B cell (primary cell): ENCODE measurements at regions not wholly inside any gene's neighbourhood (a gene's known extent, or its start where the extent isn't known, plus 50 kb on each side); places are given as distances from the start of the nearest gene placed in this dataset.

Experiments
- ATAC-seq: fragments of 200-7000 bp; cut with Tn5 transposase; one replicate; pipeline ENCODE4 v1.10.0; 2021; ENCODE audit warnings: low read depth, mild to moderate bottlenecking, moderate number of reproducible peaks, moderate library complexity
- CTCF ChIA-PET: fragments of 350-600 bp; sonication (Branson Sonifier 250); formaldehyde crosslinking; loops from one replicate; lab custom pipeline; 2021; ENCODE audit warnings: antibody characterized with exemption, inconsistent platforms; lab: Charles Lee
- POLR2A ChIA-PET: fragments of 350-600 bp; sonication (Branson Sonifier 250); formaldehyde crosslinking; loops from one replicate; lab custom pipeline; 2021; ENCODE audit warnings: antibody characterized with exemption; lab: Charles Lee
- DNase-seq: peaks from one replicate; pipeline ENCODE4 v3.0.0; 2013
- H2AFZ ChIP-seq: 2 replicates; pipeline ENCODE4 v1.6.1; 2012; ENCODE audit warnings: mild to moderate bottlenecking, low read depth, low read length; ENCODE audit not compliant: insufficient read depth, poor library complexity, severe bottlenecking
- H3K27ac ChIP-seq, 2 donors: 1 replicate in 1 of 2; 2 replicates in 1 of 2; pipeline ENCODE4 v1.5.1; 2012 to 2013; ENCODE audit warnings: low read length in 2 of 2, mild to moderate bottlenecking in 2 of 2, moderate library complexity in 1 of 2
- H3K27me3 ChIP-seq, 4 experiments: fragments of 200-600 bp in 1 of 4; sonication (generic) in 1 of 4; replicated peaks in 1 of 4; 1 replicate in 2 of 4; 2 replicates in 2 of 4; pipeline versions ENCODE4 v1.6.1 to v1.7.0; 2013 to 2016; ENCODE audit warnings: low read length in 3 of 4, mild to moderate bottlenecking in 2 of 4, mixed read lengths in 1 of 4, moderate library complexity in 1 of 4; ENCODE audit not compliant: insufficient read depth in 4 of 4, control insufficient read depth in 3 of 4; ENCODE audit errors: control extremely low read depth in 1 of 4
- H3K36me3 ChIP-seq, 2 experiments: replicated peaks in 1 of 2; 1 replicate in 1 of 2; 2 replicates in 1 of 2; pipeline versions ENCODE4 v1.6.1 to v1.7.1; 2013; ENCODE audit warnings: low read length in 1 of 2; ENCODE audit not compliant: insufficient read depth in 2 of 2, control insufficient read depth in 1 of 2; ENCODE audit errors: control extremely low read depth in 1 of 2, extremely low read depth in 1 of 2
- H3K4me1 ChIP-seq, 2 donors: fragments of 200-600 bp in 1 of 2; sonication (generic) in 1 of 2; 1 replicate in 1 of 2; 2 replicates in 1 of 2; pipeline versions ENCODE4 v1.5.1 to v1.6.1; 2013 to 2017; ENCODE audit warnings: low read length in 2 of 2; ENCODE audit not compliant: control insufficient read depth in 2 of 2, insufficient read depth in 2 of 2
- H3K4me2 ChIP-seq: replicated peaks from 2 replicates; pipeline ENCODE3; 2012; ENCODE audit warnings: mild to moderate bottlenecking, low read depth, low read length; ENCODE audit not compliant: poor library complexity, severe bottlenecking
- H3K4me3 ChIP-seq, 5 experiments: fragments of 200-600 bp in 1 of 5; sonication (generic) in 1 of 5; 1 replicate in 3 of 5; 2 replicates in 2 of 5; pipeline versions ENCODE4 v1.5.1 to v1.7.0; 2011 to 2016; ENCODE audit warnings: low read length in 4 of 5, mild to moderate bottlenecking in 4 of 5, low read depth in 2 of 5, control low read depth in 1 of 5, moderate library complexity in 1 of 5; ENCODE audit not compliant: insufficient read depth in 1 of 5; ENCODE audit errors: control extremely low read depth in 1 of 5, extremely low read depth in 1 of 5
- H3K79me2 ChIP-seq: fragments of 200-600 bp; sonication (generic); one replicate; pipeline ENCODE4 v1.6.0; 2016; ENCODE audit warnings: low read length; ENCODE audit not compliant: control insufficient read depth, insufficient read depth
- H3K9ac ChIP-seq: fragments of 200-600 bp; sonication (generic); 2 replicates; pipeline ENCODE4 v1.6.1; 2017; ENCODE audit warnings: mild to moderate bottlenecking, low read length, moderate library complexity
- H3K9me3 ChIP-seq, 3 donors: one replicate each; pipeline versions ENCODE4 v1.6.1 to v1.7.1; 2013; ENCODE audit warnings: low read length in 2 of 3; ENCODE audit not compliant: control insufficient read depth in 2 of 3, insufficient read depth in 1 of 3; ENCODE audit errors: control extremely low read depth in 1 of 3
- H4K20me1 ChIP-seq: 2 replicates; pipeline ENCODE4 v1.6.0; 2012; ENCODE audit warnings: mild to moderate bottlenecking, low read length; ENCODE audit not compliant: insufficient read depth, control insufficient read depth, poor library complexity, severe bottlenecking
- H3K27ac Mint-ChIP-seq: one replicate; pipeline ENCODE4 v1.8.0; 2021; ENCODE audit warnings: mixed read lengths
- H3K27me3 Mint-ChIP-seq: one replicate; pipeline ENCODE4 v1.8.0; 2021; ENCODE audit warnings: mixed read lengths
- H3K4me1 Mint-ChIP-seq: one replicate; pipeline ENCODE4 v1.8.0; 2021; ENCODE audit warnings: mixed read lengths
- H3K4me3 Mint-ChIP-seq: one replicate; pipeline ENCODE4 v1.8.0; 2021; ENCODE audit warnings: mixed read lengths
- H3K9me3 Mint-ChIP-seq: one replicate; pipeline ENCODE4 v1.8.0; 2022; ENCODE audit warnings: mixed read lengths; ENCODE audit not compliant: insufficient read depth
- CTCF ChIP-seq: fragments of 200-600 bp; IDR thresholded peaks from one replicate; pipeline ENCODE4 v1.8.0; 2022; ENCODE audit warnings: antibody characterized with exemption, mild to moderate bottlenecking
- EZH2 ChIP-seq: IDR thresholded peaks from 2 replicates; pipeline ENCODE4 v1.6.1; 2012; ENCODE audit warnings: borderline replicate concordance, low read depth, mild to moderate bottlenecking, moderate library complexity, low read length; ENCODE audit not compliant: insufficient read depth, poor library complexity, severe bottlenecking
- whole genome bisulfite sequencing: methylation state at CpG from one replicate; pipeline ENCODE4 v1.1.5; 2013; ENCODE audit warnings: missing lambda C conversion rate; ENCODE audit not compliant: insufficient coverage; 5-methylcytosine and 5-hydroxymethylcytosine counted together
- intact Hi-C: fragments of 100-400 bp; cut with micrococcal nuclease; formaldehyde crosslinking; loops from one replicate; pipeline ENCODE4 v1.10.0; 2022

- H3K27ac Mint-ChIP-seq = no peak overlapping the region
- no peaks in the 10 kb centered on the region for H3K4me1 Mint-ChIP-seq
- CTCF ChIA-PET = interaction anchor here (0.8 kb wide), 1 partner anchor 25 kb away, joined by 3 read pairs; no protein-coding TSS in a partner anchor
- no peak for DNase-seq
- peaks cover 0 to 5% (median 0%) of the 10 kb centered on the region in 3 donors for H3K9me3 ChIP-seq
- no peaks in the 10 kb centered on the region for H3K4me1 ChIP-seq
- H3K36me3 ChIP-seq = no peaks in the 10 kb centered on the region
- H3K27ac ChIP-seq = no peak overlapping the region
- POLR2A ChIA-PET = no interaction called here
- no peaks in the 10 kb centered on the region for H3K9me3 Mint-ChIP-seq
- ATAC-seq = no peak
- H3K4me2 ChIP-seq = no peak overlapping the region
- intact Hi-C loops = no loop called here
- WGBS = 100% methylated on average over 2 of the region's 3 CpGs
- H3K27me3 Mint-ChIP-seq = peaks cover 8% of the 10 kb centered on the region
- H3K4me3 Mint-ChIP-seq = no peak overlapping the region
- no peak overlapping the region for H3K4me3 ChIP-seq
- no peak overlapping the region for H2AFZ ChIP-seq
- H3K79me2 ChIP-seq = no peaks in the 10 kb centered on the region
- TF ChIP-seq CTCF = no peak
- no peaks in the 10 kb centered on the region for H4K20me1 ChIP-seq
- H3K27me3 ChIP-seq = peaks cover 0 to 2% (median 0%) of the 10 kb centered on the region in 4 experiments
- H3K9ac ChIP-seq = no peak overlapping the region
Observed at GRCh38 chr7:42770114-42770513, 141.8 kb downstream of the C7orf25 start.

- no peaks in the 10 kb centered on the region for H4K20me1 ChIP-seq
- no peak overlapping the region for H3K4me3 Mint-ChIP-seq
- no peaks in the 10 kb centered on the region for H3K4me1 ChIP-seq
- no peak overlapping the region for H3K4me3 ChIP-seq
- H3K9ac ChIP-seq = no peak overlapping the region
- WGBS = 73% methylated on average over 3 of the region's 4 CpGs
- no peaks in the 10 kb centered on the region for H3K9me3 Mint-ChIP-seq
- H3K36me3 ChIP-seq = no peaks in the 10 kb centered on the region
- intact Hi-C loops = no loop called here
- no peaks in the 10 kb centered on the region for H3K79me2 ChIP-seq
- ATAC-seq (no peak), DNase-seq (no peak)
- H3K27me3 ChIP-seq = no peaks in the 10 kb centered on the region
- H3K27ac ChIP-seq = no peak overlapping the region
- no peak overlapping the region for H2AFZ ChIP-seq
- no peak overlapping the region for H3K4me2 ChIP-seq
- no peaks in the 10 kb centered on the region for H3K4me1 Mint-ChIP-seq
- ChIA-PET POLR2A (no interaction called here), CTCF (no interaction called here)
- peaks cover 0 to 5% (median 0%) of the 10 kb centered on the region in 3 donors for H3K9me3 ChIP-seq
- TF ChIP-seq CTCF (no peak), EZH2 (no peak)
- no peak overlapping the region for H3K27ac Mint-ChIP-seq
- H3K27me3 Mint-ChIP-seq = peaks cover 16% of the 10 kb centered on the region
Observed at GRCh38 chr7:42768045-42768444, 143.8 kb downstream of the C7orf25 start.
